B cell (primary cell): ENCODE measurements at regions not wholly inside any gene's neighbourhood (a gene's known extent, or its start where the extent isn't known, plus 50 kb on each side); places are given as distances from the start of the nearest gene placed in this dataset.

Experiments
- EZH2 ChIP-seq: IDR thresholded peaks from 2 replicates; pipeline ENCODE4 v1.6.1; 2012; ENCODE audit warnings: borderline replicate concordance, low read depth, mild to moderate bottlenecking, moderate library complexity, low read length; ENCODE audit not compliant: insufficient read depth, poor library complexity, severe bottlenecking
- TF ChIP-seq, protein P1 (sequence below): fragments of 200-600 bp; IDR thresholded peaks from one replicate; pipeline ENCODE4 v1.8.0; 2022; ENCODE audit warnings: antibody characterized with exemption, mild to moderate bottlenecking

DNA sequence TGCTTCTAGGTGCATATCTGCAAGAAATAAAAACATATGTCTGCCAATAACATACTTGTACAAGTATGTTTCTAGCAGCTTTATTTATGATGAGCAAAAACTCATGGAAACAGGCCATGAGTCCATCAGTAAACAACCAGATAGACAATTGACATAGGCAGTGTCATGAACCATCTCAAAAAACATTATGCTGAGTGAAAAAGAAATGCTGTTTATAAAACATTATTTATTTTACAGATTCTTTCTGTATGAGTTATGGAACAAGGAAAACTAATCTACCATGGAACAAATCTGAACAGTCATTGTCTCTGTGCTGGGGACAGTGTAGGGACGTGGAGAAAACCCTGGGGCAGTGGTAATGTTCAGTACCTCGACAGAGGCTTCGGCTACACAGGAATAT, 283.9 kb downstream of the UQCRFS1 start:
- TF ChIP-seq, protein P1, sequence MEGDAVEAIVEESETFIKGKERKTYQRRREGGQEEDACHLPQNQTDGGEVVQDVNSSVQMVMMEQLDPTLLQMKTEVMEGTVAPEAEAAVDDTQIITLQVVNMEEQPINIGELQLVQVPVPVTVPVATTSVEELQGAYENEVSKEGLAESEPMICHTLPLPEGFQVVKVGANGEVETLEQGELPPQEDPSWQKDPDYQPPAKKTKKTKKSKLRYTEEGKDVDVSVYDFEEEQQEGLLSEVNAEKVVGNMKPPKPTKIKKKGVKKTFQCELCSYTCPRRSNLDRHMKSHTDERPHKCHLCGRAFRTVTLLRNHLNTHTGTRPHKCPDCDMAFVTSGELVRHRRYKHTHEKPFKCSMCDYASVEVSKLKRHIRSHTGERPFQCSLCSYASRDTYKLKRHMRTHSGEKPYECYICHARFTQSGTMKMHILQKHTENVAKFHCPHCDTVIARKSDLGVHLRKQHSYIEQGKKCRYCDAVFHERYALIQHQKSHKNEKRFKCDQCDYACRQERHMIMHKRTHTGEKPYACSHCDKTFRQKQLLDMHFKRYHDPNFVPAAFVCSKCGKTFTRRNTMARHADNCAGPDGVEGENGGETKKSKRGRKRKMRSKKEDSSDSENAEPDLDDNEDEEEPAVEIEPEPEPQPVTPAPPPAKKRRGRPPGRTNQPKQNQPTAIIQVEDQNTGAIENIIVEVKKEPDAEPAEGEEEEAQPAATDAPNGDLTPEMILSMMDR = no peak
- TF ChIP-seq EZH2 = no peak
